CD14-positive monocyte (primary cell): ENCODE measurements at regions not wholly inside any gene's neighbourhood (a gene's known extent, or its start where the extent isn't known, plus 50 kb on each side); places are given as distances from the start of the nearest gene placed in this dataset.

Experiments used
- DNase-seq, 3 donors: peaks; one replicate each; pipeline ENCODE4 v3.0.0-alpha.2; 2011 to 2022
- H2AFZ ChIP-seq: 2 replicates; pipeline ENCODE4 v1.6.0; 2012; ENCODE audit warnings: mild to moderate bottlenecking, low read depth, low read length, inconsistent platforms; ENCODE audit not compliant: insufficient read depth, poor library complexity, severe bottlenecking
- H3K27ac ChIP-seq, 2 donors: 1 replicate in 1 of 2; 2 replicates in 1 of 2; pipeline ENCODE4 v1.5.1; 2012 to 2013; ENCODE audit warnings: low read length in 2 of 2, control low read depth in 1 of 2, inconsistent platforms in 1 of 2, low read depth in 1 of 2, mild to moderate bottlenecking in 1 of 2
- H3K27me3 ChIP-seq, 2 donors: one replicate each; pipeline versions ENCODE4 v1.6.0 to v1.6.1; 2011 to 2013; ENCODE audit warnings: low read length in 2 of 2; ENCODE audit not compliant: control insufficient read depth in 2 of 2, insufficient read depth in 2 of 2
- H3K36me3 ChIP-seq, 2 donors: replicated peaks in 1 of 2; 1 replicate in 1 of 2; 2 replicates in 1 of 2; pipeline versions ENCODE4 v1.5.1 to v1.6.1; 2012 to 2013; ENCODE audit warnings: low read length in 2 of 2, control low read depth in 1 of 2, inconsistent platforms in 1 of 2, mild to moderate bottlenecking in 1 of 2; ENCODE audit not compliant: insufficient read depth in 2 of 2, control insufficient read depth in 1 of 2
- H3K4me1 ChIP-seq, 2 donors: 1 replicate in 1 of 2; 2 replicates in 1 of 2; pipeline versions ENCODE4 v1.5.1 to v1.6.1; 2012 to 2013; ENCODE audit warnings: low read length in 2 of 2, control low read depth in 1 of 2, inconsistent platforms in 1 of 2, mild to moderate bottlenecking in 1 of 2, moderate library complexity in 1 of 2; ENCODE audit not compliant: insufficient read depth in 2 of 2, control insufficient read depth in 1 of 2
- H3K4me2 ChIP-seq: replicated peaks from 2 replicates; pipeline ENCODE3; 2012; ENCODE audit warnings: low read length, moderate library complexity, mild to moderate bottlenecking; ENCODE audit not compliant: poor library complexity, severe bottlenecking; ENCODE audit errors: extremely low read depth
- H3K4me3 ChIP-seq, 3 experiments: fragments of 200-600 bp in 1 of 3; sonication (generic) in 1 of 3; replicated peaks in 1 of 3; 1 replicate in 2 of 3; 2 replicates in 1 of 3; pipeline ENCODE4 v1.5.1; 2011 to 2013; ENCODE audit warnings: low read length in 3 of 3, mild to moderate bottlenecking in 3 of 3, control low read depth in 2 of 3, low read depth in 2 of 3, inconsistent platforms in 1 of 3, moderate library complexity in 1 of 3
- H3K79me2 ChIP-seq: 2 replicates; pipeline ENCODE4 v1.6.0; 2012; ENCODE audit warnings: mild to moderate bottlenecking, control low read depth, inconsistent platforms, low read length, moderate library complexity; ENCODE audit not compliant: insufficient read depth
- H3K9ac ChIP-seq: 2 replicates; pipeline ENCODE4 v1.6.0; 2017; ENCODE audit warnings: low read length, mild to moderate bottlenecking; ENCODE audit not compliant: insufficient read depth, poor library complexity, severe bottlenecking
- H3K9me3 ChIP-seq, 2 donors: replicated peaks in 1 of 2; 1 replicate in 1 of 2; 2 replicates in 1 of 2; pipeline versions ENCODE4 v1.5.1 to v1.6.1; 2012 to 2013; ENCODE audit warnings: low read length in 2 of 2, control low read depth in 1 of 2; ENCODE audit not compliant: control insufficient read depth in 1 of 2, insufficient read depth in 1 of 2
- H4K20me1 ChIP-seq: 2 replicates; pipeline ENCODE4 v1.6.0; 2012; ENCODE audit warnings: mild to moderate bottlenecking, low read length, control low read depth, moderate library complexity; ENCODE audit not compliant: insufficient read depth
- H3K27ac Mint-ChIP-seq, 7 donors: one replicate each; pipeline ENCODE4 v1.8.0; 2020; ENCODE audit warnings: mild to moderate bottlenecking in 7 of 7, mixed read lengths in 7 of 7, moderate library complexity in 6 of 7, inconsistent platforms in 2 of 7
- H3K27me3 Mint-ChIP-seq, 3 donors: one replicate each; pipeline ENCODE4 v1.8.0; 2021 to 2022; ENCODE audit warnings: low read depth in 3 of 3, mild to moderate bottlenecking in 3 of 3, mixed read lengths in 3 of 3, moderate library complexity in 3 of 3, inconsistent platforms in 1 of 3
- H3K36me3 Mint-ChIP-seq, 2 donors: one replicate each; pipeline ENCODE4 v1.8.0; 2020; ENCODE audit warnings: mixed read lengths in 2 of 2, inconsistent platforms in 1 of 2, mild to moderate bottlenecking in 1 of 2
- H3K4me1 Mint-ChIP-seq: one replicate; pipeline ENCODE4 v1.8.0; 2020; ENCODE audit warnings: mild to moderate bottlenecking, mixed read lengths
- H3K4me3 Mint-ChIP-seq, 2 donors: one replicate each; pipeline ENCODE4 v1.8.0; 2020; ENCODE audit warnings: mild to moderate bottlenecking in 2 of 2, mixed read lengths in 2 of 2, moderate library complexity in 1 of 2
- H3K9me3 Mint-ChIP-seq, 7 donors: one replicate each; pipeline ENCODE4 v1.8.0; 2020 to 2022; ENCODE audit warnings: mixed read lengths in 7 of 7, mild to moderate bottlenecking in 6 of 7, moderate library complexity in 6 of 7, inconsistent platforms in 2 of 7
- CTCF ChIP-seq: fragments of 200-600 bp; IDR thresholded peaks from one replicate; pipeline ENCODE4 v1.8.0; 2022; ENCODE audit warnings: antibody characterized with exemption, mild to moderate bottlenecking
- WGBS: methylation state at CpG from one replicate; pipeline ENCODE4 v1.1.5; 2013; ENCODE audit warnings: missing lambda C conversion rate; ENCODE audit not compliant: insufficient coverage; 5-methylcytosine and 5-hydroxymethylcytosine counted together
- intact Hi-C, 2 donors: fragments of 100-400 bp; cut with micrococcal nuclease; formaldehyde crosslinking; loops; one replicate each; pipeline versions ENCODE4 v1.15.0 to v1.15.1; 2023

DNA sequence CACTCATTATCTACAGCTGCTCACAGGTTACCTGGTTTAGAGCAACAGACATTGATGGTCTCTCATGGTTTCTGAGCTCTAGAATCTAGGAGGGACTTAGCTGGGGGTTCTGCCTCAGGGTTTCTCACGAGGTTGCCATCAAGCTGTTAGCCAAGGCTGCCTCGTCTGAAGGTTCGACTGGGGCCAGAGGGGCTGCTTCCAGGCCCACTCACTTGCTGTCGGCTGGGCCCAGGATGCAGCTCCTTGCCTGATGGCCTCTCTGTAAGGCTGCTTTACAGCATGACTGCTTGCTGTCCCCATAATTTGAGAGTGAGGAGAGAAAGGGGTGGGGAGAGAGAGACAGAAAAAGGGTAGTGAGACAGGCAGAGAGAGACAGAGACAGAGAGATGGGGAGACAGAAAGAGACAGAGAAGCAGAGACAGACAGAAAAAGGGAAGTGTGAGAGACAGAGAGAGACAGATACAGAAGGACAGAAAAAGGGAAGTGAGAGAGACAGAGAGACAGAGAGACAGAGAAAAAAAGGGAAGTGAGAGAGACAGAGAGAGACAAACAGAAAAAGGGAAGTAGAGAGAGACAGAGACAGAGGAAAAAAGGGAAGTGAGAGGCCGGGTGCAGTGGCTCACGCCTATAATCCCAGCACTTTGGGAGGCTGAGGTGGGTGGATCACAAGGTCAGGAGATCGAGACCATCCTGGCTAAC is 106.8 kb upstream of the C1orf174 start:
- Histone ChIP-seq H3K9me3 (peaks cover 59 to 70% of the 10 kb centered on the region in 2 donors), H3K36me3 (no peaks in the 10 kb centered on the region), H3K79me2 (no peaks in the 10 kb centered on the region), H4K20me1 (no peaks in the 10 kb centered on the region), H3K4me1 (no peaks in the 10 kb centered on the region), H3K27ac (peak overlapping the region; percentile 20 to 59), H3K9ac (no peak overlapping the region), H2AFZ (no peak overlapping the region), H3K4me3 (peak overlapping the region in 1 of 3 experiments; percentile 36), H3K27me3 (no peaks in the 10 kb centered on the region), H3K4me2 (no peak overlapping the region)
- no peaks in the 10 kb centered on the region for H3K4me1 Mint-ChIP-seq
- 100% methylated on average over 2 of the region's 7 CpGs for WGBS
- DNase-seq, result peak in 2 of 3 donors; percentile 18 to 50
- peak overlapping the region in 1 of 2 donors; percentile 15 for H3K4me3 Mint-ChIP-seq
- no peak for TF ChIP-seq CTCF
- H3K27ac Mint-ChIP-seq, result peak overlapping the region; percentile 81 to 94 (median 88)
- peaks cover 28 to 70% (median 63%) of the 10 kb centered on the region in 7 donors for H3K9me3 Mint-ChIP-seq
- intact Hi-C loops, result no loop called here
- peaks cover 2 to 19% (median 3%) of the 10 kb centered on the region in 3 donors for H3K27me3 Mint-ChIP-seq
- peaks cover 0 to 8% of the 10 kb centered on the region in 2 donors for H3K36me3 Mint-ChIP-seq

GRCh38 chr1:4010284-4010683 is 110.2 kb upstream of the C1orf174 start:
- no peak for TF ChIP-seq CTCF
- Mint-ChIP-seq H3K27ac (no peak overlapping the region), H3K27me3 (peaks cover 4 to 20% (median 4%) of the 10 kb centered on the region in 3 donors), H3K4me1 (no peaks in the 10 kb centered on the region), H3K36me3 (peaks cover 0 to 8% of the 10 kb centered on the region in 2 donors), H3K9me3 (peaks cover 16 to 57% (median 51%) of the 10 kb centered on the region in 7 donors), H3K4me3 (no peak overlapping the region)
- no peaks in the 10 kb centered on the region for H3K27me3 ChIP-seq
- no peak overlapping the region for H3K9ac ChIP-seq
- no peaks in the 10 kb centered on the region for H4K20me1 ChIP-seq
- 87% methylated on average over 5 of the region's 7 CpGs for WGBS
- no peak overlapping the region for H2AFZ ChIP-seq
- no peaks in the 10 kb centered on the region for H3K79me2 ChIP-seq
- peaks cover 51 to 58% of the 10 kb centered on the region in 2 donors for H3K9me3 ChIP-seq
- no peak for DNase-seq
- H3K4me2 ChIP-seq, result no peak overlapping the region
- H3K36me3 ChIP-seq, result no peaks in the 10 kb centered on the region
- H3K4me3 ChIP-seq, result no peak overlapping the region
- no peak overlapping the region for H3K27ac ChIP-seq
- intact Hi-C loops, result no loop called here
- H3K4me1 ChIP-seq, result no peaks in the 10 kb centered on the region
